Liver (tissue), 8 donors: ENCODE measurements at regions not wholly inside any gene's neighbourhood (a gene's known extent, or its start where the extent isn't known, plus 50 kb on each side); places are given as distances from the start of the nearest gene placed in this dataset.
A peak's percentile ranks its signal among the peaks of the same experiment; 100 is the strongest.

Source experiments
- DNase-seq: peaks from one replicate; pipeline ENCODE4 v3.0.0-alpha.2; 2017; ENCODE audit warnings: low spot score
- H3K27ac ChIP-seq, 2 donors: one replicate each; pipeline ENCODE4 v1.7.0; 2013; ENCODE audit warnings: inconsistent platforms in 2 of 2, low read length in 2 of 2, control low read depth in 1 of 2, low read depth in 1 of 2, mild to moderate bottlenecking in 1 of 2
- H3K27me3 ChIP-seq, 4 donors: one replicate each; pipeline versions ENCODE4 v1.6.1 to v1.7.0; 2013; ENCODE audit warnings: low read length in 3 of 4, inconsistent platforms in 1 of 4, mild to moderate bottlenecking in 1 of 4, moderate library complexity in 1 of 4; ENCODE audit not compliant: control insufficient read depth in 4 of 4, insufficient read depth in 4 of 4
- H3K36me3 ChIP-seq, 4 donors: one replicate each; pipeline versions ENCODE4 v1.6.1 to v1.7.0; 2013; ENCODE audit warnings: low read length in 3 of 4, mild to moderate bottlenecking in 3 of 4, low read depth in 1 of 4, moderate library complexity in 1 of 4; ENCODE audit not compliant: control insufficient read depth in 4 of 4, insufficient read depth in 3 of 4
- H3K4me1 ChIP-seq, 4 donors: one replicate each; pipeline versions ENCODE4 v1.6.1 to v1.7.0; 2013; ENCODE audit warnings: low read length in 3 of 4, mild to moderate bottlenecking in 3 of 4, moderate library complexity in 1 of 4; ENCODE audit not compliant: control insufficient read depth in 4 of 4, insufficient read depth in 4 of 4
- H3K4me3 ChIP-seq, 3 donors: one replicate each; pipeline versions ENCODE4 v1.6.1 to v1.7.0; 2013; ENCODE audit warnings: low read length in 3 of 3, control low read depth in 1 of 3, low read depth in 1 of 3, mild to moderate bottlenecking in 1 of 3
- H3K9ac ChIP-seq, 2 donors: one replicate each; pipeline ENCODE4 v1.7.0; 2013; ENCODE audit warnings: low read length in 2 of 2, mild to moderate bottlenecking in 2 of 2, moderate library complexity in 2 of 2, control low read depth in 1 of 2, low read depth in 1 of 2
- H3K9me3 ChIP-seq, 4 donors: one replicate each; pipeline versions ENCODE4 v1.6.1 to v1.7.0; 2013; ENCODE audit warnings: low read length in 3 of 4; ENCODE audit not compliant: control insufficient read depth in 4 of 4
- ATF3 ChIP-seq: IDR thresholded peaks from 2 replicates; pipeline ENCODE4 v1.6.1; 2016; ENCODE audit warnings: antibody characterized with exemption
- CTCF ChIP-seq: fragments of 150-350 bp; IDR thresholded peaks from 2 replicates; pipeline ENCODE4 v1.5.1; 2017; ENCODE audit warnings: improper control_type of control experiment, low read depth, low read length; ENCODE audit not compliant: missing input control
- EGR1 ChIP-seq, 2 donors: IDR thresholded peaks; 2 replicates each; pipeline ENCODE4 v1.6.1; 2016 to 2018; ENCODE audit warnings: antibody characterized with exemption in 2 of 2, low read depth in 2 of 2
- FOXA1 ChIP-seq: IDR thresholded peaks from 2 replicates; pipeline ENCODE4 v1.6.1; 2016; ENCODE audit warnings: antibody characterized with exemption
- FOXA2 ChIP-seq: IDR thresholded peaks from 2 replicates; pipeline ENCODE4 v1.6.1; 2016; ENCODE audit warnings: antibody characterized with exemption
- GABPA ChIP-seq, 2 donors: IDR thresholded peaks in 1 of 2; conservative IDR thresholded peaks in 1 of 2; 2 replicates each; pipeline ENCODE4 v1.6.1; 2016; ENCODE audit warnings: antibody characterized with exemption in 2 of 2, mild to moderate bottlenecking in 1 of 2, moderate library complexity in 1 of 2
- HNF4A ChIP-seq, 2 donors: conservative IDR thresholded peaks; 2 replicates each; pipeline ENCODE4 v1.6.1; 2016; ENCODE audit warnings: antibody characterized with exemption in 2 of 2, mild to moderate bottlenecking in 2 of 2
- JUND ChIP-seq, 2 donors: IDR thresholded peaks; 2 replicates each; pipeline ENCODE4 v1.6.1; 2016; ENCODE audit warnings: antibody characterized with exemption in 2 of 2
- NR2F2 ChIP-seq: IDR thresholded peaks from 2 replicates; pipeline ENCODE4 v1.6.1; 2016; ENCODE audit warnings: antibody characterized with exemption
- RAD21 ChIP-seq, 2 donors: IDR thresholded peaks; 2 replicates each; pipeline ENCODE4 v1.6.1; 2016; ENCODE audit warnings: antibody characterized with exemption in 2 of 2, mild to moderate bottlenecking in 2 of 2
- RXRA ChIP-seq, 2 donors: IDR thresholded peaks; 2 replicates each; pipeline ENCODE4 v1.6.1; 2017 to 2018; ENCODE audit warnings: antibody characterized with exemption in 2 of 2, mild to moderate bottlenecking in 1 of 2
- SP1 ChIP-seq: IDR thresholded peaks from 2 replicates; pipeline ENCODE4 v1.6.1; 2018; ENCODE audit warnings: antibody characterized with exemption, mild to moderate bottlenecking
- TAF1 ChIP-seq: conservative IDR thresholded peaks from 2 replicates; pipeline ENCODE4 v1.6.1; 2016; ENCODE audit warnings: antibody characterized with exemption, mild to moderate bottlenecking
- YY1 ChIP-seq: IDR thresholded peaks from 2 replicates; pipeline ENCODE4 v1.6.1; 2016; ENCODE audit warnings: antibody characterized with exemption, mild to moderate bottlenecking
- ZBTB33 ChIP-seq: IDR thresholded peaks from 2 replicates; pipeline ENCODE4 v1.6.1; 2016; ENCODE audit warnings: antibody characterized with exemption
- WGBS: extraction: QIAGEN DNeasy Blood & Tissue Kit; methylation state at CpG from one replicate; pipeline ENCODE4 v1.1.7; 2013; 5-methylcytosine and 5-hydroxymethylcytosine counted together
- donor health status: healthy.
- donor health status: healthy.
- donor health status: healthy.
- donor health status: healthy.
- donor health status: healthy.

- TF ChIP-seq EGR1 (IDR thresholded peaks at IDR 0.05; ENCODE audit: low read depth in 2 of 2), result no peak
- no peak for TF ChIP-seq JUND (IDR thresholded peaks at IDR 0.05)
- peak; percentile 34 for TF ChIP-seq FOXA2
- no peak for TF ChIP-seq CTCF
- no peak for TF ChIP-seq TAF1
- TF ChIP-seq ATF3, result no peak
These were observed 231.2 kb upstream of the PMEPA1 start (continued) for GRCh38 chr20:57940868-57941522.

- peaks cover 0 to 15% (median 2%) of the 10 kb centered on the region in 4 donors for H3K4me1 ChIP-seq
- TF ChIP-seq GABPA (IDR thresholded peaks at IDR 0.05 in 1 of 2, conservative IDR thresholded peaks at IDR 0.05 in 1 of 2) (no peak), NR2F2 (no peak), SP1 (no peak), YY1 (no peak), ZBTB33 (no peak), HNF4A (conservative IDR thresholded peaks at IDR 0.05) (no peak), CTCF (no peak)
- H3K27me3 ChIP-seq, result no peaks in the 10 kb centered on the region
- no peak overlapping the region for H3K4me3 ChIP-seq
- H3K9ac ChIP-seq, result no peak overlapping the region
- 95% methylated on average over 4 of the region's 4 CpGs for WGBS
- no peak for DNase-seq
- no peak overlapping the region for H3K27ac ChIP-seq
- no peaks in the 10 kb centered on the region for H3K36me3 ChIP-seq
- H3K9me3 ChIP-seq, result no peaks in the 10 kb centered on the region
These were observed 230.6 kb upstream of the PMEPA1 start for GRCh38 chr20:57940376-57940775.

GRCh38 chr20:57939499-57939898 lies 229.7 kb upstream of the PMEPA1 start:
- 90% methylated on average over 3 of the region's 3 CpGs for WGBS

More at GRCh38 chr20:57939499-57939898, 229.7 kb upstream of the PMEPA1 start:
- peaks cover 0 to 15% (median 2%) of the 10 kb centered on the region in 4 donors for H3K4me1 ChIP-seq
- DNase-seq, result no peak
- TF ChIP-seq YY1, result no peak
- no peak for TF ChIP-seq EGR1 (IDR thresholded peaks at IDR 0.05; ENCODE audit: low read depth in 2 of 2)
- no peak for TF ChIP-seq HNF4A (conservative IDR thresholded peaks at IDR 0.05)
- no peak for TF ChIP-seq RXRA (IDR thresholded peaks at IDR 0.05)
- TF ChIP-seq FOXA1, result no peak
- no peak for TF ChIP-seq NR2F2
- no peak for TF ChIP-seq RAD21 (IDR thresholded peaks at IDR 0.05)
- no peak for TF ChIP-seq JUND (IDR thresholded peaks at IDR 0.05)
- no peak for TF ChIP-seq SP1
- TF ChIP-seq GABPA (IDR thresholded peaks at IDR 0.05 in 1 of 2, conservative IDR thresholded peaks at IDR 0.05 in 1 of 2), result no peak
- H3K4me3 ChIP-seq, result no peak overlapping the region
- no peak overlapping the region for H3K27ac ChIP-seq
- H3K27me3 ChIP-seq, result no peaks in the 10 kb centered on the region
- no peaks in the 10 kb centered on the region for H3K9me3 ChIP-seq
- H3K9ac ChIP-seq, result no peak overlapping the region
- H3K36me3 ChIP-seq, result no peaks in the 10 kb centered on the region
